Calu3 (cell line): ENCODE measurements at regions not wholly inside any gene's neighbourhood (a gene's known extent, or its start where the extent isn't known, plus 50 kb on each side); places are given as distances from the start of the nearest gene placed in this dataset.

Source experiments
- BruUV-seq: library from RNA; stranded (reverse); fragments of 400-500 nt; replicated peaks from 2 replicates; lab custom pipeline; 2021; lab: Mats Ljungman, UMichigan
- CTCF ChIA-PET: fragments of 300-600 bp; sonication (Branson Sonifier 250); formaldehyde crosslinking; loops from one replicate; lab custom pipeline; 2022; ENCODE audit warnings: antibody characterized with exemption; lab: Charles Lee
- DNase-seq: peaks from one replicate; pipeline ENCODE4 v3.0.0; 2022
- H3K27ac Mint-ChIP-seq: one replicate; pipeline ENCODE4 v1.8.0; 2022; ENCODE audit warnings: mixed read lengths; ENCODE audit not compliant: unreplicated experiment
- H3K27me3 Mint-ChIP-seq: one replicate; pipeline ENCODE4 v1.8.0; 2022; ENCODE audit warnings: mixed read lengths; ENCODE audit not compliant: unreplicated experiment
- H3K36me3 Mint-ChIP-seq: one replicate; pipeline ENCODE4 v1.8.0; 2022; ENCODE audit warnings: mild to moderate bottlenecking, moderate library complexity, mixed read lengths; ENCODE audit not compliant: insufficient read depth, unreplicated experiment
- H3K4me1 Mint-ChIP-seq: one replicate; pipeline ENCODE4 v1.8.0; 2022; ENCODE audit warnings: mild to moderate bottlenecking, low read depth, mixed read lengths; ENCODE audit not compliant: unreplicated experiment
- H3K4me3 Mint-ChIP-seq: one replicate; pipeline ENCODE4 v1.8.0; 2022; ENCODE audit warnings: mild to moderate bottlenecking, low read depth, moderate library complexity, mixed read lengths; ENCODE audit not compliant: unreplicated experiment
- H3K9me3 Mint-ChIP-seq: one replicate; pipeline ENCODE4 v1.8.0; 2022; ENCODE audit warnings: low read depth, mixed read lengths; ENCODE audit not compliant: unreplicated experiment
- intact Hi-C: fragments of 100-400 bp; cut with micrococcal nuclease; formaldehyde crosslinking; loops from one replicate; pipeline ENCODE4 v1.10.0; 2022; ENCODE audit not compliant: unreplicated experiment
- TF ChIP-seq, protein P1 (sequence below): fragments of 200-600 bp; IDR thresholded peaks from one replicate; pipeline ENCODE4 v1.8.0; 2022; ENCODE audit warnings: antibody characterized with exemption; ENCODE audit not compliant: unreplicated experiment

DNA sequence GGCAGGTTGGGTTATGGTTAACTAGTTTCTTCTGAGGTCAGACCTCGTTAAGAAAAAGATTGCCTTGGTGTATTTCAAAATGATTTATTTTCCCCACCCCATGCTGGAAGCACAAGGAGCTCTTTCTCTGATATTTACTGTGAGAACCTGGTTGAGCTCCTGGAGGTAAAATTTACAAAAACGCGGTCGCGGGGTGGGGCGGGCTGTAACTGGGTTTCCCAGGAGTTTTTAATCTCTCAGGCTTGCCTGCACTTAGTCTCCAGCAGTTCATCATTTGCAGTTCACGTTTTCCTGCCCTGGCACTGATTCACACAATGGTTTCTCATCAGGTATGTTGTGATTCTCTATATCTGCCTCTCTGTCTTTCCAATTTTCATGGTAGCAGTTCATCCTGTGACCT is 67.9 kb upstream of the PDE3A start:
- TF ChIP-seq, protein P1, sequence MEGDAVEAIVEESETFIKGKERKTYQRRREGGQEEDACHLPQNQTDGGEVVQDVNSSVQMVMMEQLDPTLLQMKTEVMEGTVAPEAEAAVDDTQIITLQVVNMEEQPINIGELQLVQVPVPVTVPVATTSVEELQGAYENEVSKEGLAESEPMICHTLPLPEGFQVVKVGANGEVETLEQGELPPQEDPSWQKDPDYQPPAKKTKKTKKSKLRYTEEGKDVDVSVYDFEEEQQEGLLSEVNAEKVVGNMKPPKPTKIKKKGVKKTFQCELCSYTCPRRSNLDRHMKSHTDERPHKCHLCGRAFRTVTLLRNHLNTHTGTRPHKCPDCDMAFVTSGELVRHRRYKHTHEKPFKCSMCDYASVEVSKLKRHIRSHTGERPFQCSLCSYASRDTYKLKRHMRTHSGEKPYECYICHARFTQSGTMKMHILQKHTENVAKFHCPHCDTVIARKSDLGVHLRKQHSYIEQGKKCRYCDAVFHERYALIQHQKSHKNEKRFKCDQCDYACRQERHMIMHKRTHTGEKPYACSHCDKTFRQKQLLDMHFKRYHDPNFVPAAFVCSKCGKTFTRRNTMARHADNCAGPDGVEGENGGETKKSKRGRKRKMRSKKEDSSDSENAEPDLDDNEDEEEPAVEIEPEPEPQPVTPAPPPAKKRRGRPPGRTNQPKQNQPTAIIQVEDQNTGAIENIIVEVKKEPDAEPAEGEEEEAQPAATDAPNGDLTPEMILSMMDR: no peak
- DNase-seq: no peak
- Mint-ChIP-seq H3K4me1 (no peaks in the 10 kb centered on the region), H3K27ac (no peak overlapping the region), H3K4me3 (no peak overlapping the region), H3K9me3 (peaks cover 5% of the 10 kb centered on the region), H3K27me3 (peaks cover 23% of the 10 kb centered on the region), H3K36me3 (no peaks in the 10 kb centered on the region)
- CTCF ChIA-PET: no interaction called here
- BruUV-seq: no TSS peak
- intact Hi-C loops: no loop called here

DNA sequence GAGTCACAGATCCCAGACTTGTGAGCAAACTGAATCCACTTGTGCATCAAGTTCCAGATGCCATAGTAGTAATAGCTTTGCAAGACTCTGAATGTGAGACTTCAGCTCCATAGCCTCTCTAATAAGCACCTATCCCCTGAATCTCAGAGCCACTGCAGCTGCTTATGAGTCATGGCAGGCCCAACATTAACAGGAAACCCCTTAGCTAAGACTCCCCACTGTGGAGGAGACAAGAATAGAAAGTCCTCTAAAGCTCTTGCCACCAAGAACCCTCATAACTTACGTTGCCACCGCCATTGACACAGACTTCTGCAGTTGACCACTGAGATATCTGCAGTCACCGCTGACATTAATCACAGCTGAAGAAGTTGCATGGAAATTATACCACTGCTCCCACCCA is 62.9 kb upstream of the PDE3A start:
- H3K27ac Mint-ChIP-seq: no peak overlapping the region
- H3K36me3 Mint-ChIP-seq: no peaks in the 10 kb centered on the region
- peaks cover 2% of the 10 kb centered on the region for H3K9me3 Mint-ChIP-seq
- no TSS peak for BruUV-seq
- TF ChIP-seq, protein P1: no peak
- H3K4me3 Mint-ChIP-seq: no peak overlapping the region
- peaks cover 4% of the 10 kb centered on the region for H3K27me3 Mint-ChIP-seq
- intact Hi-C loops: no loop called here
- no peak for DNase-seq
- no peaks in the 10 kb centered on the region for H3K4me1 Mint-ChIP-seq
- CTCF ChIA-PET: no interaction called here

DNA sequence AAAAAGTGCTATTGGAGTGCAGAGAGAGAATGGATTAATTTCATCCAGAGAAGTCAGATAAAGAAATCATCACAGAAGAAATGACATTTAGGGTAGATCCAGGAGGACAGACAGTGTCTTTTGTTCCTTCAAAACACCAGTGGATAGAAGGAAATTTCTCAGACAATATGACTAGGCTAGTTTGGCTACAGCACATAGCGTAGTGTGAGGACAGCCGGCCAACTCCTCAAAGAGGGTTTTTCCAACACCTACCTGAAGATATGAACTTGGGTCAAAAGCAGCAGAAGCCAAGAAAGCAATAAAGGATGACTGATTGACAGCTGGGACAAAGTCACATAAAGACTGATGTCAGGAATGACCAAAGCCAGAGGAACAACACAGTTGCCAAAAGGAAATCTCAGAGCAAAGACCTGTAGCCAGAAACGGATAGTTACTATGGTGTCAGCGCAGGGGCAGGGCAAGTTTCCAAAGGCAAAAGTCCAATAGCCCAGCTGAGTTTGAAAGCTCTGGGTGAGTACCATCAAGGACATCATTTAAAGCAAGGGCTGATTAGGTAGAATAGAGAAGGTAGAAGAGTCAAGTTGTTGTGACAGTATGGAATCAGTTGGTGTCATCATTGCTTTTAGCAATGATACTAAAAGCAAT is 58.7 kb upstream of the PDE3A start:
- no peaks in the 10 kb centered on the region for H3K4me1 Mint-ChIP-seq
- no peak overlapping the region for H3K27ac Mint-ChIP-seq
- H3K4me3 Mint-ChIP-seq: no peak overlapping the region
- TF ChIP-seq, protein P1: no peak
- H3K9me3 Mint-ChIP-seq: peaks cover 2% of the 10 kb centered on the region
- H3K27me3 Mint-ChIP-seq: no peaks in the 10 kb centered on the region
- DNase-seq: no peak
- no peaks in the 10 kb centered on the region for H3K36me3 Mint-ChIP-seq
- CTCF ChIA-PET: no interaction called here
- intact Hi-C loops: no loop called here
- BruUV-seq: no TSS peak

DNA sequence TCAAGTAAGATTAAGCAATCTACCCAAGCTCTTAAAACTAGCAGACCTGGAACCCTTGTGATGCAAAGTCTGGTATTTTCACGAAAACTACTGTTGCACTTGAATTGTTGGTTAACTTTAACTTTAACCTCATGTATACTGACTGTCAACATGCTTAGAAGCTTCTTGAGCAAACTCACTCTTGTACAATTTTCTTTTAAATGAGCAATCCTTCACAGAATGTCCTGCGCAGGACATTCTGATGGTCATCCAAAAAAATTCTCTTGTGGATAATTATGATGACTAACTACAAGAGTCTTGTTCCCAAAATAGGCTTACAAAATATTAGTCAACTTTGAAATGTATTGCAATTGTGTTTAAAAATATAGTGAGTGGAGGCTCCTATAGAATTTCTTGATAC is 54.0 kb upstream of the PDE3A start:
- H3K27me3 Mint-ChIP-seq: no peaks in the 10 kb centered on the region
- H3K36me3 Mint-ChIP-seq: no peaks in the 10 kb centered on the region

More for the DNA sequence above, 54.0 kb upstream of the PDE3A start:
- Mint-ChIP-seq H3K4me1 (no peaks in the 10 kb centered on the region), H3K27ac (no peak overlapping the region), H3K9me3 (no peaks in the 10 kb centered on the region), H3K4me3 (no peak overlapping the region)
- CTCF ChIA-PET: no interaction called here
- no peak for DNase-seq
- BruUV-seq: no TSS peak
- TF ChIP-seq, protein P1: no peak
- intact Hi-C loops: no loop called here
